GM19467 (cell line): ENCODE measurements at regions not wholly inside any gene's neighbourhood (a gene's known extent, or its start where the extent isn't known, plus 50 kb on each side); places are given as distances from the start of the nearest gene placed in this dataset.

Experiments
- ATAC-seq: cut with Tn5 transposase; IDR thresholded peaks from one replicate; pipeline ENCODE4 v1.9.1; 2021; ENCODE audit warnings: mild to moderate bottlenecking, moderate library complexity; ENCODE audit not compliant: unreplicated experiment

- ATAC-seq, result no peak
Measured at GRCh38 chr11:127133061-127133460, 132.5 kb upstream of the KIRREL3 start.

- peak; percentile 49 for ATAC-seq
Measured at GRCh38 chr11:127130321-127130720, 129.8 kb upstream of the KIRREL3 start.

GRCh38 chr11:127126986-127127385, 126.4 kb upstream of the KIRREL3 start:
- no peak for ATAC-seq

GRCh38 chr11:127119356-127119755, 118.8 kb upstream of the KIRREL3 start:
- ATAC-seq, result no peak

- no peak for ATAC-seq
Measured at GRCh38 chr11:127118811-127119210, 118.2 kb upstream of the KIRREL3 start.

GRCh38 chr11:127117231-127117739, 116.7 kb upstream of the KIRREL3 start:
- no peak for ATAC-seq

- no peak for ATAC-seq
Measured at GRCh38 chr11:127115844-127116243, 115.3 kb upstream of the KIRREL3 start.

- ATAC-seq, result no peak
Measured at GRCh38 chr11:127114035-127114434, 113.5 kb upstream of the KIRREL3 start.

- no peak for ATAC-seq
Measured at GRCh38 chr11:127110542-127110941, 110.0 kb upstream of the KIRREL3 start.

GRCh38 chr11:127109796-127110480, 109.4 kb upstream of the KIRREL3 start:
- no peak for ATAC-seq

- ATAC-seq, result no peak
Measured at GRCh38 chr11:127108838-127109237, 108.3 kb upstream of the KIRREL3 start.

- no peak for ATAC-seq
Measured at GRCh38 chr11:127106938-127107337, 106.4 kb upstream of the KIRREL3 start.

- ATAC-seq, result no peak
Measured at GRCh38 chr11:127105593-127106541, 105.3 kb upstream of the KIRREL3 start.

GRCh38 chr11:127103586-127104388, 103.2 kb upstream of the KIRREL3 start:
- no peak for ATAC-seq

- ATAC-seq, result no peak
Measured at GRCh38 chr11:127098684-127099083, 98.1 kb upstream of the KIRREL3 start.

- no peak for ATAC-seq
Measured at GRCh38 chr11:127080735-127081134, 80.2 kb upstream of the KIRREL3 start.

- ATAC-seq, result no peak
Measured at GRCh38 chr11:127075758-127076157, 75.2 kb upstream of the KIRREL3 start.

GRCh38 chr11:127074151-127074761, 73.7 kb upstream of the KIRREL3 start:
- ATAC-seq, result peak; percentile 95

GRCh38 chr11:127073621-127074020, 73.1 kb upstream of the KIRREL3 start:
- no peak for ATAC-seq

- ATAC-seq, result no peak
Measured at GRCh38 chr11:127071606-127072005, 71.0 kb upstream of the KIRREL3 start.

- ATAC-seq, result no peak
Measured at GRCh38 chr11:127070808-127071207, 70.2 kb upstream of the KIRREL3 start.
